H54 (cell line): ENCODE measurements at regions not wholly inside any gene's neighbourhood (a gene's known extent, or its start where the extent isn't known, plus 50 kb on each side); places are given as distances from the start of the nearest gene placed in this dataset.

Experiments used
- DNase-seq: peaks from one replicate; pipeline ENCODE4 v3.0.0; 2011; ENCODE audit warnings: low spot score, mixed read lengths; ENCODE audit not compliant: insufficient read length
- FAIRE-seq: peaks from 3 replicates; lab custom pipeline; 2011; peaks lifted over from hg19 to GRCh38; lab: Jason Lieb, UNC
- POLR2A ChIP-seq: IDR thresholded peaks from 2 replicates; pipeline ENCODE4 v1.6.1; 2011; ENCODE audit warnings: low read depth, mild to moderate bottlenecking, low read length

GRCh38 chr2:164028814-164029534, 293.2 kb upstream of the FIGN start:
- no peak for TF ChIP-seq POLR2A
- FAIRE-seq (peak; percentile 86), DNase-seq (no peak)

- FAIRE-seq (no peak), DNase-seq (no peak)
- TF ChIP-seq POLR2A: no peak
Observed at GRCh38 chr2:164024396-164024795, 288.6 kb upstream of the FIGN start.

- TF ChIP-seq POLR2A: no peak
- FAIRE-seq (no peak), DNase-seq (no peak)
Observed at GRCh38 chr2:164023896-164024295, 288.1 kb upstream of the FIGN start.

- DNase-seq (no peak), FAIRE-seq (peak; percentile 11)
- TF ChIP-seq POLR2A: no peak
Observed at GRCh38 chr2:164015328-164016123, 279.7 kb upstream of the FIGN start.

- DNase-seq: no peak
- no peak for FAIRE-seq
Observed at GRCh38 chr2:164014791-164015190, 279.0 kb upstream of the FIGN start.

GRCh38 chr2:164014068-164014731, 278.4 kb upstream of the FIGN start:
- DNase-seq (no peak), FAIRE-seq (no peak)

More at GRCh38 chr2:164014791-164015190, 279.0 kb upstream of the FIGN start:
- no peak for TF ChIP-seq POLR2A

GRCh38 chr2:164012581-164012980, 276.8 kb upstream of the FIGN start:
- DNase-seq: no peak
- no peak for FAIRE-seq
- no peak for TF ChIP-seq POLR2A

More at GRCh38 chr2:164014068-164014731, 278.4 kb upstream of the FIGN start:
- no peak for TF ChIP-seq POLR2A

- DNase-seq: no peak
- TF ChIP-seq POLR2A: no peak
- FAIRE-seq: no peak
Observed at GRCh38 chr2:164009756-164010337, 274.0 kb upstream of the FIGN start.

GRCh38 chr2:164008752-164009151, 272.9 kb upstream of the FIGN start:
- DNase-seq (no peak), FAIRE-seq (no peak)
- no peak for TF ChIP-seq POLR2A

- FAIRE-seq: no peak
- no peak for DNase-seq
Observed at GRCh38 chr2:164006704-164007103, 270.9 kb upstream of the FIGN start.

GRCh38 chr2:164000176-164000575, 264.4 kb upstream of the FIGN start:
- no peak for FAIRE-seq
- no peak for TF ChIP-seq POLR2A
- no peak for DNase-seq

More at GRCh38 chr2:164006704-164007103, 270.9 kb upstream of the FIGN start:
- no peak for TF ChIP-seq POLR2A

GRCh38 chr2:163997466-163997865, 261.7 kb upstream of the FIGN start:
- no peak for FAIRE-seq
- TF ChIP-seq POLR2A: no peak
- DNase-seq: no peak

- DNase-seq: no peak
- no peak for FAIRE-seq
- TF ChIP-seq POLR2A: no peak
Observed at GRCh38 chr2:163990541-163990940, 254.7 kb upstream of the FIGN start.
